Panc1 (cell line): ENCODE measurements at regions not wholly inside any gene's neighbourhood (a gene's known extent, or its start where the extent isn't known, plus 50 kb on each side); places are given as distances from the start of the nearest gene placed in this dataset.

Experiments
- ATAC-seq: fragments of 200-7000 bp; cut with Tn5 transposase; 2 replicates; pipeline ENCODE4 v1.9.1; 2020; ENCODE audit warnings: mild to moderate bottlenecking, moderate library complexity
- BruUV-seq: library from RNA; stranded (reverse); fragments of 400-500 nt; replicated peaks from 2 replicates; lab custom pipeline; 2021; lab: Mats Ljungman, UMichigan
- CTCF ChIA-PET: fragments of 300-600 bp; sonication (Branson Sonifier 250); formaldehyde crosslinking; loops from one replicate; lab custom pipeline; 2022; ENCODE audit warnings: antibody characterized with exemption; lab: Charles Lee
- POLR2A ChIA-PET: fragments of 300-600 bp; sonication (Branson Sonifier 250); formaldehyde crosslinking; loops from one replicate; lab custom pipeline; 2022; ENCODE audit warnings: antibody characterized with exemption; lab: Charles Lee
- DNase-seq: peaks from one replicate; pipeline ENCODE4 v3.0.0-alpha.2; 2010; ENCODE audit warnings: low read depth, low spot score
- H3K27ac ChIP-seq: 2 replicates; pipeline ENCODE4 v1.5.1; 2011; ENCODE audit warnings: mild to moderate bottlenecking, low read length, inconsistent platforms
- H3K27me3 ChIP-seq: fragments of 200-500 bp; sonication (Bioruptor generic); 2 replicates; pipeline ENCODE4 v1.6.0; 2014; ENCODE audit warnings: low read length, inconsistent platforms; ENCODE audit not compliant: control insufficient read depth, insufficient read depth
- H3K36me3 ChIP-seq: fragments of 200-500 bp; sonication (Bioruptor generic); 2 replicates; pipeline ENCODE4 v1.5.1; 2014; ENCODE audit warnings: inconsistent platforms, mild to moderate bottlenecking, low read length, moderate library complexity; ENCODE audit not compliant: control insufficient read depth, insufficient read depth
- H3K4me1 ChIP-seq: 2 replicates; pipeline ENCODE4 v1.5.1; 2011; ENCODE audit warnings: inconsistent platforms, mild to moderate bottlenecking, low read length, moderate library complexity; ENCODE audit not compliant: control insufficient read depth, insufficient read depth
- H3K4me3 ChIP-seq, 2 experiments: 2 replicates each; pipeline ENCODE4 v1.5.1; 2011 to 2012; ENCODE audit warnings: low read depth in 2 of 2, low read length in 2 of 2, mild to moderate bottlenecking in 2 of 2, inconsistent platforms in 1 of 2, moderate library complexity in 1 of 2
- H3K9me3 ChIP-seq: fragments of 200-500 bp; sonication (Bioruptor generic); 2 replicates; pipeline ENCODE4 v1.5.1; 2014; ENCODE audit warnings: low read depth, mild to moderate bottlenecking, inconsistent platforms, low read length, moderate library complexity; ENCODE audit not compliant: control insufficient read depth, insufficient read depth
- POLR2AphosphoS5 ChIP-seq: IDR thresholded peaks from 2 replicates; pipeline ENCODE4 v1.6.1; 2012; ENCODE audit warnings: mild to moderate bottlenecking, low read depth, low read length, moderate library complexity
- SIN3A ChIP-seq: IDR thresholded peaks from 2 replicates; pipeline ENCODE4 v1.6.1; 2012; ENCODE audit warnings: low read depth, mild to moderate bottlenecking, low read length, moderate library complexity, borderline replicate concordance; ENCODE audit not compliant: insufficient read depth
- TCF7L2 ChIP-seq: IDR thresholded peaks from 2 replicates; pipeline ENCODE4 v1.6.1; 2011; ENCODE audit warnings: mild to moderate bottlenecking, low read depth, low read length, inconsistent platforms
- in situ Hi-C: cut with HindIII; loops from 2 replicates; pipeline ENCODE4 v1.10.0; 2016; ENCODE audit warnings: low sequenced_read_pairs, low pct_unique_long_range_greater_than_20kb
- intact Hi-C: fragments of 100-400 bp; cut with micrococcal nuclease; formaldehyde crosslinking; loops from one replicate; pipeline ENCODE4 v1.10.0; 2022; ENCODE audit not compliant: unreplicated experiment
- TF ChIP-seq, protein P1 (sequence below): fragments of 450-650 bp; IDR thresholded peaks from 2 replicates; pipeline ENCODE4 v1.5.1; 2017; ENCODE audit warnings: mild to moderate bottlenecking
- TF ChIP-seq, protein P2 (sequence below), 2 experiments: IDR thresholded peaks; 2 replicates each; pipeline ENCODE4 v1.6.1; 2011 to 2012; ENCODE audit warnings: low read depth in 2 of 2, control low read depth in 1 of 2, low read length in 1 of 2, mild to moderate bottlenecking in 1 of 2, moderate library complexity in 1 of 2; ENCODE audit not compliant: insufficient read depth in 1 of 2

- no peak overlapping the region for H3K4me3 ChIP-seq
- in situ Hi-C loops: no loop called here
- intact Hi-C loops: no loop called here
- ATAC-seq: no peak
- CTCF ChIA-PET: interaction anchor here (0.5 kb wide), 1 partner anchor 118 kb away, joined by 3 read pairs; no protein-coding TSS in a partner anchor
- TF ChIP-seq, protein P1, sequence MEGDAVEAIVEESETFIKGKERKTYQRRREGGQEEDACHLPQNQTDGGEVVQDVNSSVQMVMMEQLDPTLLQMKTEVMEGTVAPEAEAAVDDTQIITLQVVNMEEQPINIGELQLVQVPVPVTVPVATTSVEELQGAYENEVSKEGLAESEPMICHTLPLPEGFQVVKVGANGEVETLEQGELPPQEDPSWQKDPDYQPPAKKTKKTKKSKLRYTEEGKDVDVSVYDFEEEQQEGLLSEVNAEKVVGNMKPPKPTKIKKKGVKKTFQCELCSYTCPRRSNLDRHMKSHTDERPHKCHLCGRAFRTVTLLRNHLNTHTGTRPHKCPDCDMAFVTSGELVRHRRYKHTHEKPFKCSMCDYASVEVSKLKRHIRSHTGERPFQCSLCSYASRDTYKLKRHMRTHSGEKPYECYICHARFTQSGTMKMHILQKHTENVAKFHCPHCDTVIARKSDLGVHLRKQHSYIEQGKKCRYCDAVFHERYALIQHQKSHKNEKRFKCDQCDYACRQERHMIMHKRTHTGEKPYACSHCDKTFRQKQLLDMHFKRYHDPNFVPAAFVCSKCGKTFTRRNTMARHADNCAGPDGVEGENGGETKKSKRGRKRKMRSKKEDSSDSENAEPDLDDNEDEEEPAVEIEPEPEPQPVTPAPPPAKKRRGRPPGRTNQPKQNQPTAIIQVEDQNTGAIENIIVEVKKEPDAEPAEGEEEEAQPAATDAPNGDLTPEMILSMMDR: no peak
- TF ChIP-seq POLR2AphosphoS5 (no peak), SIN3A (no peak), TCF7L2 (no peak)
- TF ChIP-seq, protein P2, sequence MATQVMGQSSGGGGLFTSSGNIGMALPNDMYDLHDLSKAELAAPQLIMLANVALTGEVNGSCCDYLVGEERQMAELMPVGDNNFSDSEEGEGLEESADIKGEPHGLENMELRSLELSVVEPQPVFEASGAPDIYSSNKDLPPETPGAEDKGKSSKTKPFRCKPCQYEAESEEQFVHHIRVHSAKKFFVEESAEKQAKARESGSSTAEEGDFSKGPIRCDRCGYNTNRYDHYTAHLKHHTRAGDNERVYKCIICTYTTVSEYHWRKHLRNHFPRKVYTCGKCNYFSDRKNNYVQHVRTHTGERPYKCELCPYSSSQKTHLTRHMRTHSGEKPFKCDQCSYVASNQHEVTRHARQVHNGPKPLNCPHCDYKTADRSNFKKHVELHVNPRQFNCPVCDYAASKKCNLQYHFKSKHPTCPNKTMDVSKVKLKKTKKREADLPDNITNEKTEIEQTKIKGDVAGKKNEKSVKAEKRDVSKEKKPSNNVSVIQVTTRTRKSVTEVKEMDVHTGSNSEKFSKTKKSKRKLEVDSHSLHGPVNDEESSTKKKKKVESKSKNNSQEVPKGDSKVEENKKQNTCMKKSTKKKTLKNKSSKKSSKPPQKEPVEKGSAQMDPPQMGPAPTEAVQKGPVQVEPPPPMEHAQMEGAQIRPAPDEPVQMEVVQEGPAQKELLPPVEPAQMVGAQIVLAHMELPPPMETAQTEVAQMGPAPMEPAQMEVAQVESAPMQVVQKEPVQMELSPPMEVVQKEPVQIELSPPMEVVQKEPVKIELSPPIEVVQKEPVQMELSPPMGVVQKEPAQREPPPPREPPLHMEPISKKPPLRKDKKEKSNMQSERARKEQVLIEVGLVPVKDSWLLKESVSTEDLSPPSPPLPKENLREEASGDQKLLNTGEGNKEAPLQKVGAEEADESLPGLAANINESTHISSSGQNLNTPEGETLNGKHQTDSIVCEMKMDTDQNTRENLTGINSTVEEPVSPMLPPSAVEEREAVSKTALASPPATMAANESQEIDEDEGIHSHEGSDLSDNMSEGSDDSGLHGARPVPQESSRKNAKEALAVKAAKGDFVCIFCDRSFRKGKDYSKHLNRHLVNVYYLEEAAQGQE (IDR thresholded peaks at IDR 0.05; ENCODE audit: insufficient read depth in 1 of 2, low read depth in 2 of 2, low read length in 1 of 2): no peak
- POLR2A ChIA-PET: no interaction called here
- no peak for DNase-seq
- no peak overlapping the region for H3K27ac ChIP-seq
- H3K9me3 ChIP-seq: peaks cover under 1% of the 10 kb centered on the region; the same call in 1 of the 2 replicates
- H3K4me1 ChIP-seq: no peaks in the 10 kb centered on the region
- no peaks in the 10 kb centered on the region for H3K36me3 ChIP-seq
- BruUV-seq: no TSS peak
- H3K27me3 ChIP-seq: peaks cover 10% of the 10 kb centered on the region
Measured at GRCh38 chr10:131569851-131570715, 258.6 kb upstream of the TCERG1L start.

DNA sequence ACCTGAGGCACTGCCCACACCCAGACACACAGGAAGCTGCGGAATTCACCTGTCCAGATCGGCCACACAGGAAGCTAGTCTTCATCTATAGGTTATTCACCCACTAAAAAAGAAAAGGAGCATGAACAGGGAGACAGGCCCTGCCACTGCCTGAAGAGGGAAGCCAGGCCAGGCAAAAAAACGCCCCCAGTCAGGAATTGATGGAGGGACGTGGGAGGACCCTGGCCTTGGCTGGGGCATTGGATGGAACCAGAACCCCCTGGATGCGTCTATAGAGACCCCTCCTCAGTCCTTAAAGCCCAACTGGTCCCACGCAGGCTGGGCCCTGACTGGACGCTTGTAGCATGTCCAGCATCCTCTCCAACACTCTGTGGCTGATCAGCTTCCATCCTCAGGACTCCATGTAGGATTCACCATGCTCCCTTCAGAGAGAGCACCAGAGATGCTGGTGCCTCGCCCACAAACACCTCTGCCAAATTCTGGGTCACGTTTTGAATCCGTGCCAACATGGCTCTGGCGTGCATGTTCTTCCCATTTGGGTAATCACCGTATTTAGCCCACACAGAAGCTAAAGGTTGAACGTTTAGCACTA is 259.3 kb upstream of the TCERG1L start:
- Histone ChIP-seq H3K4me3 (no peak overlapping the region), H3K9me3 (no peaks in the 10 kb centered on the region), H3K36me3 (no peaks in the 10 kb centered on the region), H3K27me3 (peaks cover 5% of the 10 kb centered on the region), H3K27ac (no peak overlapping the region), H3K4me1 (no peaks in the 10 kb centered on the region)
- no TSS peak for BruUV-seq
- DNase-seq (no peak), ATAC-seq (no peak)
- in situ Hi-C loops (no loop called here), intact Hi-C loops (no loop called here)
- ChIA-PET CTCF (no interaction called here), POLR2A (no interaction called here)
- TF ChIP-seq, protein P1: no peak
- TF ChIP-seq POLR2AphosphoS5: no peak
